H9 (cell line): ENCODE measurements at regions not wholly inside any gene's neighbourhood (a gene's known extent, or its start where the extent isn't known, plus 50 kb on each side); places are given as distances from the start of the nearest gene placed in this dataset.

Source experiments
- DNase-seq: peaks from one replicate; pipeline ENCODE4 v3.0.0-alpha.2; 2017
- H2AFZ ChIP-seq: one replicate; pipeline ENCODE4 v1.6.1; 2013; ENCODE audit warnings: mild to moderate bottlenecking, low read length, control low read depth, moderate library complexity
- H2AK5ac ChIP-seq: 2 replicates; pipeline ENCODE4 v1.6.1; 2013; ENCODE audit warnings: low read length, control low read depth, mixed read lengths; ENCODE audit not compliant: insufficient read length
- H2BK120ac ChIP-seq: one replicate; pipeline ENCODE4 v1.6.1; 2013; ENCODE audit warnings: low read depth, mild to moderate bottlenecking, low read length, control low read depth, inconsistent platforms; ENCODE audit not compliant: poor library complexity, severe bottlenecking
- H2BK12ac ChIP-seq: 2 replicates; pipeline ENCODE4 v1.6.1; 2013; ENCODE audit warnings: low read length, control low read depth, mixed read lengths, low read depth; ENCODE audit not compliant: insufficient read length
- H2BK15ac ChIP-seq: 2 replicates; pipeline ENCODE4 v1.6.1; 2013; ENCODE audit warnings: low read depth, low read length, control low read depth
- H2BK20ac ChIP-seq: one replicate; pipeline ENCODE4 v1.6.1; 2013; ENCODE audit warnings: low read depth, mild to moderate bottlenecking, low read length, control low read depth, inconsistent platforms; ENCODE audit not compliant: poor library complexity, severe bottlenecking
- H2BK5ac ChIP-seq: 2 replicates; pipeline ENCODE4 v1.6.1; 2013; ENCODE audit warnings: low read length, control low read depth, mixed read lengths; ENCODE audit not compliant: insufficient read length
- H3K14ac ChIP-seq: 2 replicates; pipeline ENCODE4 v1.6.1; 2013; ENCODE audit warnings: low read length, control low read depth; ENCODE audit not compliant: insufficient read depth
- H3K18ac ChIP-seq: 2 replicates; pipeline ENCODE4 v1.6.1; 2013; ENCODE audit warnings: low read depth, mild to moderate bottlenecking, mixed read lengths, low read length, control low read depth; ENCODE audit not compliant: insufficient read length
- H3K23ac ChIP-seq: 2 replicates; pipeline ENCODE4 v1.6.1; 2013; ENCODE audit warnings: low read length, control low read depth, mixed read lengths, low read depth; ENCODE audit not compliant: insufficient read length
- H3K23me2 ChIP-seq: 2 replicates; pipeline ENCODE4 v1.6.1; 2013; ENCODE audit warnings: low read depth, mild to moderate bottlenecking, mixed read lengths, low read length, control low read depth; ENCODE audit not compliant: insufficient read length, poor library complexity, severe bottlenecking
- H3K27ac ChIP-seq: 2 replicates; pipeline ENCODE4 v1.5.1; 2013; ENCODE audit warnings: low read length, control low read depth, mixed read lengths, low read depth; ENCODE audit not compliant: insufficient read length
- H3K27me3 ChIP-seq: 2 replicates; pipeline ENCODE4 v1.6.1; 2013; ENCODE audit warnings: low read length, control low read depth, inconsistent platforms; ENCODE audit not compliant: insufficient read depth
- H3K4ac ChIP-seq: 2 replicates; pipeline ENCODE4 v1.6.1; 2013; ENCODE audit warnings: low read depth, mild to moderate bottlenecking, control low read depth, inconsistent platforms, low read length, moderate library complexity
- H3K4me1 ChIP-seq: 2 replicates; pipeline ENCODE4 v1.6.1; 2013; ENCODE audit warnings: low read length, control low read depth, inconsistent platforms; ENCODE audit not compliant: insufficient read depth
- H3K4me2 ChIP-seq: 2 replicates; pipeline ENCODE4 v1.6.1; 2013; ENCODE audit warnings: low read length, control low read depth, mixed read lengths; ENCODE audit not compliant: insufficient read length, insufficient read depth
- H3K56ac ChIP-seq: 2 replicates; pipeline ENCODE4 v1.6.1; 2013; ENCODE audit warnings: low read depth, mild to moderate bottlenecking, mixed read lengths, low read length, control low read depth; ENCODE audit not compliant: insufficient read length
- H3K79me1 ChIP-seq: 2 replicates; pipeline ENCODE4 v1.6.1; 2013; ENCODE audit warnings: low read depth, mild to moderate bottlenecking, moderate library complexity, low read length, control low read depth, inconsistent platforms; ENCODE audit not compliant: insufficient read depth, poor library complexity, severe bottlenecking
- H3K79me2 ChIP-seq: 2 replicates; pipeline ENCODE4 v1.6.1; 2013; ENCODE audit warnings: low read length, control low read depth, inconsistent platforms; ENCODE audit not compliant: insufficient read depth
- H3K9ac ChIP-seq: 2 replicates; pipeline ENCODE4 v1.6.1; 2013; ENCODE audit warnings: low read length, control low read depth, mixed read lengths; ENCODE audit not compliant: insufficient read length; ENCODE audit errors: extremely low read depth
- H3K9me3 ChIP-seq: one replicate; pipeline ENCODE4 v1.6.1; 2013; ENCODE audit warnings: low read depth, low read length, inconsistent platforms; ENCODE audit not compliant: control insufficient read depth
- H3T11ph ChIP-seq: one replicate; pipeline ENCODE4 v1.6.1; 2013; ENCODE audit warnings: mild to moderate bottlenecking, low read length, control low read depth, inconsistent platforms
- H4K20me1 ChIP-seq: one replicate; pipeline ENCODE4 v1.6.1; 2013; ENCODE audit not compliant: control insufficient read depth, insufficient read length, insufficient read depth
- H4K5ac ChIP-seq: 2 replicates; pipeline ENCODE4 v1.6.1; 2013; ENCODE audit warnings: low read depth, mild to moderate bottlenecking, mixed read lengths, low read length, control low read depth; ENCODE audit not compliant: insufficient read length
- H4K8ac ChIP-seq: replicated peaks from 2 replicates; pipeline ENCODE4 v1.6.1; 2013; ENCODE audit warnings: low read length, control low read depth, mixed read lengths, low read depth; ENCODE audit not compliant: insufficient read length
- H4K91ac ChIP-seq: 2 replicates; pipeline ENCODE4 v1.6.1; 2013; ENCODE audit warnings: low read depth, mild to moderate bottlenecking, moderate library complexity, mixed read lengths, low read length, control low read depth; ENCODE audit not compliant: insufficient read length
- H3K27ac Mint-ChIP-seq, 3 experiments: 2 replicates in 2 of 3; 3 replicates in 1 of 3; pipeline ENCODE4 v1.8.0; 2020 to 2021; ENCODE audit warnings: mixed read lengths in 3 of 3, mild to moderate bottlenecking in 1 of 3, moderate library complexity in 1 of 3
- H3K27me3 Mint-ChIP-seq: 2 replicates; pipeline ENCODE4 v1.8.0; 2021; ENCODE audit warnings: low read depth, mild to moderate bottlenecking, moderate library complexity, mixed read lengths
- H3K36me3 Mint-ChIP-seq, 3 experiments: 2 replicates in 2 of 3; 3 replicates in 1 of 3; pipeline ENCODE4 v1.8.0; 2020 to 2021; ENCODE audit warnings: low read depth in 3 of 3, mixed read lengths in 3 of 3; ENCODE audit not compliant: insufficient read depth in 1 of 3
- H3K4me1 Mint-ChIP-seq, 2 experiments: 2 replicates each; pipeline ENCODE4 v1.8.0; 2020; ENCODE audit warnings: mixed read lengths in 2 of 2
- H3K4me3 Mint-ChIP-seq, 2 experiments: 2 replicates in 1 of 2; 3 replicates in 1 of 2; pipeline ENCODE4 v1.8.0; 2020 to 2021; ENCODE audit warnings: mild to moderate bottlenecking in 2 of 2, mixed read lengths in 2 of 2, moderate library complexity in 1 of 2
- H3K9me3 Mint-ChIP-seq, 2 experiments: 2 replicates in 1 of 2; 3 replicates in 1 of 2; pipeline ENCODE4 v1.8.0; 2020; ENCODE audit warnings: mild to moderate bottlenecking in 2 of 2, mixed read lengths in 2 of 2, moderate library complexity in 1 of 2
- WGBS: extraction: QIAGEN DNeasy Blood & Tissue Kit; methylation state at CpG from one replicate; pipeline ENCODE4 v1.1.7; 2013; ENCODE audit warnings: missing lambda C conversion rate, low lambda C conversion rate, mixed read lengths; ENCODE audit not compliant: insufficient read length; ENCODE audit errors: extremely low coverage; 5-methylcytosine and 5-hydroxymethylcytosine counted together
- TF ChIP-seq, protein P1 (sequence below): fragments of 200-600 bp; sonication (generic); conservative IDR thresholded peaks from 3 replicates; pipeline ENCODE4 v1.8.0; 2021; ENCODE audit warnings: antibody characterized with exemption, mild to moderate bottlenecking

DNA sequence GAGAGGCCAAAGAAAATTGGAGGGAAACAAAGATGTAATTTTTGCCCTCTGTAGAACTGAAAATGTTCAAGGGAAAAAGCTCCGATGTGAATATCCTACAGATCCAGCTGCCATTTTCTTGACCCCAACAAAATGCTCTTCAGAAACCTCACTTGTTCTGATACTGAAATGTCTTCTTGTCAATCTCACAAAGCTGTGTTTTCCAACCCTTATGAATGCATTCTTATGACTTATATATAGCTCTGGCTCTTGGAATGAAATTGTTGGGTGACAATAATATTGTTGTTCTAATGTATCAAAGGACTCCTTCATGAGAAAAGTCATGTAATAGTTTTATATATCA is 157.1 kb upstream of the TGFBR2 start:
- H2BK15ac ChIP-seq: no peak overlapping the region
- no peak overlapping the region for H2AK5ac ChIP-seq
- no peak overlapping the region for H3K23ac ChIP-seq
- H3K4me2 ChIP-seq: no peak overlapping the region
- no peak overlapping the region for H3T11ph ChIP-seq
- no peaks in the 10 kb centered on the region for H3K9me3 ChIP-seq
- no peak overlapping the region for H4K8ac ChIP-seq
- no peak overlapping the region for H2BK12ac ChIP-seq
- Mint-ChIP-seq H3K4me1 (no peaks in the 10 kb centered on the region), H3K27ac (no peak overlapping the region), H3K9me3 (peaks cover 4 to 10% of the 10 kb centered on the region in 2 experiments; a peak in 2 of 5 replicates), H3K27me3 (no peaks in the 10 kb centered on the region), H3K36me3 (peaks cover 0 to 7% (median 3%) of the 10 kb centered on the region in 3 experiments; a peak in 2 of 7 replicates), H3K4me3 (no peak overlapping the region)
- H3K27me3 ChIP-seq: no peaks in the 10 kb centered on the region
- H3K4me1 ChIP-seq: no peaks in the 10 kb centered on the region
- no peaks in the 10 kb centered on the region for H3K79me2 ChIP-seq
- no peak overlapping the region for H2BK5ac ChIP-seq
- H4K5ac ChIP-seq: no peak overlapping the region
- DNase-seq: no peak
- H4K20me1 ChIP-seq: no peaks in the 10 kb centered on the region
- no peak overlapping the region for H2BK120ac ChIP-seq
- no peak overlapping the region for H4K91ac ChIP-seq
- no peaks in the 10 kb centered on the region for H3K79me1 ChIP-seq
- H3K18ac ChIP-seq: no peak overlapping the region
- H3K14ac ChIP-seq: no peak overlapping the region
- no peak overlapping the region for H2BK20ac ChIP-seq
- H3K4ac ChIP-seq: no peak overlapping the region
- no peaks in the 10 kb centered on the region for H3K23me2 ChIP-seq
- no peak overlapping the region for H2AFZ ChIP-seq
- no peak overlapping the region for H3K9ac ChIP-seq
- no CpG with 5 or more reads among the region's 1 CpG for WGBS
- H3K56ac ChIP-seq: no peak overlapping the region
- TF ChIP-seq, protein P1, sequence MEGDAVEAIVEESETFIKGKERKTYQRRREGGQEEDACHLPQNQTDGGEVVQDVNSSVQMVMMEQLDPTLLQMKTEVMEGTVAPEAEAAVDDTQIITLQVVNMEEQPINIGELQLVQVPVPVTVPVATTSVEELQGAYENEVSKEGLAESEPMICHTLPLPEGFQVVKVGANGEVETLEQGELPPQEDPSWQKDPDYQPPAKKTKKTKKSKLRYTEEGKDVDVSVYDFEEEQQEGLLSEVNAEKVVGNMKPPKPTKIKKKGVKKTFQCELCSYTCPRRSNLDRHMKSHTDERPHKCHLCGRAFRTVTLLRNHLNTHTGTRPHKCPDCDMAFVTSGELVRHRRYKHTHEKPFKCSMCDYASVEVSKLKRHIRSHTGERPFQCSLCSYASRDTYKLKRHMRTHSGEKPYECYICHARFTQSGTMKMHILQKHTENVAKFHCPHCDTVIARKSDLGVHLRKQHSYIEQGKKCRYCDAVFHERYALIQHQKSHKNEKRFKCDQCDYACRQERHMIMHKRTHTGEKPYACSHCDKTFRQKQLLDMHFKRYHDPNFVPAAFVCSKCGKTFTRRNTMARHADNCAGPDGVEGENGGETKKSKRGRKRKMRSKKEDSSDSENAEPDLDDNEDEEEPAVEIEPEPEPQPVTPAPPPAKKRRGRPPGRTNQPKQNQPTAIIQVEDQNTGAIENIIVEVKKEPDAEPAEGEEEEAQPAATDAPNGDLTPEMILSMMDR: no peak
- no peak overlapping the region for H3K27ac ChIP-seq
